ENCODE measurements at regions not wholly inside any gene's neighbourhood (a gene's known extent, or its start where the extent isn't known, plus 50 kb on each side); places are given as distances from the start of the nearest gene placed in this dataset.
A peak's percentile ranks its signal among the peaks of the same experiment; 100 is the strongest.

- DNase-seq (ENCODE audit: low spot score) (no peak), ATAC-seq (ENCODE audit: insufficient number of reproducible peaks, low FRiP score, low read depth) (no peak)
- no peaks in the 10 kb centered on the region for H3K27me3 ChIP-seq (replicated peaks; ENCODE audit: insufficient read depth)
- H3K4me1 ChIP-seq (ENCODE audit: control insufficient read depth in 1 of 2, low read depth in 2 of 2), result no peaks in the 10 kb centered on the region
- no peak overlapping the region for H3K27ac ChIP-seq
- TF ChIP-seq, protein P1, sequence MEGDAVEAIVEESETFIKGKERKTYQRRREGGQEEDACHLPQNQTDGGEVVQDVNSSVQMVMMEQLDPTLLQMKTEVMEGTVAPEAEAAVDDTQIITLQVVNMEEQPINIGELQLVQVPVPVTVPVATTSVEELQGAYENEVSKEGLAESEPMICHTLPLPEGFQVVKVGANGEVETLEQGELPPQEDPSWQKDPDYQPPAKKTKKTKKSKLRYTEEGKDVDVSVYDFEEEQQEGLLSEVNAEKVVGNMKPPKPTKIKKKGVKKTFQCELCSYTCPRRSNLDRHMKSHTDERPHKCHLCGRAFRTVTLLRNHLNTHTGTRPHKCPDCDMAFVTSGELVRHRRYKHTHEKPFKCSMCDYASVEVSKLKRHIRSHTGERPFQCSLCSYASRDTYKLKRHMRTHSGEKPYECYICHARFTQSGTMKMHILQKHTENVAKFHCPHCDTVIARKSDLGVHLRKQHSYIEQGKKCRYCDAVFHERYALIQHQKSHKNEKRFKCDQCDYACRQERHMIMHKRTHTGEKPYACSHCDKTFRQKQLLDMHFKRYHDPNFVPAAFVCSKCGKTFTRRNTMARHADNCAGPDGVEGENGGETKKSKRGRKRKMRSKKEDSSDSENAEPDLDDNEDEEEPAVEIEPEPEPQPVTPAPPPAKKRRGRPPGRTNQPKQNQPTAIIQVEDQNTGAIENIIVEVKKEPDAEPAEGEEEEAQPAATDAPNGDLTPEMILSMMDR (IDR thresholded peaks at IDR 0.05), result no peak
- no peaks in the 10 kb centered on the region for H3K9me3 ChIP-seq
- H3K36me3 ChIP-seq, result no peaks in the 10 kb centered on the region
- no peak overlapping the region for H3K4me3 ChIP-seq
Measured at GRCh38 chr14:106302661-106303060, 776.3 kb downstream of the TMEM121 start.

GRCh38 chr14:106304271-106304670, 777.9 kb downstream of the TMEM121 start:
- Histone ChIP-seq H3K4me1 (ENCODE audit: control insufficient read depth in 1 of 2, low read depth in 2 of 2) (no peaks in the 10 kb centered on the region), H3K27me3 (replicated peaks; ENCODE audit: insufficient read depth) (no peaks in the 10 kb centered on the region), H3K4me3 (no peak overlapping the region), H3K9me3 (no peaks in the 10 kb centered on the region), H3K27ac (no peak overlapping the region), H3K36me3 (no peaks in the 10 kb centered on the region)
- TF ChIP-seq, protein P1 (IDR thresholded peaks at IDR 0.05), result no peak
- ATAC-seq (ENCODE audit: insufficient number of reproducible peaks, low FRiP score, low read depth) (no peak), DNase-seq (ENCODE audit: low spot score) (no peak)

- no peaks in the 10 kb centered on the region for H3K36me3 ChIP-seq
- no peaks in the 10 kb centered on the region for H3K9me3 ChIP-seq
- no peaks in the 10 kb centered on the region for H3K4me1 ChIP-seq (ENCODE audit: control insufficient read depth in 1 of 2, low read depth in 2 of 2)
- ATAC-seq (ENCODE audit: insufficient number of reproducible peaks, low FRiP score, low read depth) (no peak), DNase-seq (ENCODE audit: low spot score) (no peak)
- H3K27ac ChIP-seq, result no peak overlapping the region
- TF ChIP-seq, protein P1 (IDR thresholded peaks at IDR 0.05), result peak; percentile 7
- H3K4me3 ChIP-seq, result no peak overlapping the region
- H3K27me3 ChIP-seq (replicated peaks; ENCODE audit: insufficient read depth), result no peaks in the 10 kb centered on the region
Measured at GRCh38 chr14:106308839-106309389, 782.5 kb downstream of the TMEM121 start.

DNA sequence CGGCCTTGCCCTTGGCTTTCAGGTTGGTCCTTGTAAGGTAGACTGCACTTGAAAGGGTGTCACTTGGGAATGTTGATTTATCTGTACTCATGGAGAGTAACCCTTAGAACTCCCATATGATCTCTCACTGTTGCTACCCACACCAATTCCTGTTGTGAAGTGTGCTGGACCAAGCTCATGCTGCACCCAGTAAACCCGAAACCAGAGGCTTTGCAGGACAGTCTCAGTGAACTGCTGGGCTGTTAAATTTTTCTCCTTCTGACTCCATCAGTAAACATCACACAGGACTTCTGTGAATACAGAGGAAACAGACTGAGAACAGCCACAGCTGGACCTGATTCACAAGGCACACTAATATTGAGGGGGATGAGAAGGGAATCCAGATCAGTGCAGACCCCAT, 783.0 kb downstream of the TMEM121 start:
- DNase-seq (ENCODE audit: low spot score) (no peak), ATAC-seq (ENCODE audit: insufficient number of reproducible peaks, low FRiP score, low read depth) (no peak)
- no peaks in the 10 kb centered on the region for H3K4me1 ChIP-seq (ENCODE audit: control insufficient read depth in 1 of 2, low read depth in 2 of 2)
- H3K4me3 ChIP-seq, result no peak overlapping the region
- TF ChIP-seq, protein P1 (IDR thresholded peaks at IDR 0.05), result no peak
- no peaks in the 10 kb centered on the region for H3K9me3 ChIP-seq
- H3K36me3 ChIP-seq, result no peaks in the 10 kb centered on the region
- H3K27ac ChIP-seq, result no peak overlapping the region
- H3K27me3 ChIP-seq (replicated peaks; ENCODE audit: insufficient read depth), result no peaks in the 10 kb centered on the region

- H3K27ac ChIP-seq, result no peak overlapping the region
Measured at GRCh38 chr14:106315436-106315835, 789.1 kb downstream of the TMEM121 start.

More at GRCh38 chr14:106315436-106315835, 789.1 kb downstream of the TMEM121 start:
- Histone ChIP-seq H3K27me3 (replicated peaks; ENCODE audit: insufficient read depth) (no peaks in the 10 kb centered on the region), H3K4me1 (ENCODE audit: control insufficient read depth in 1 of 2, low read depth in 2 of 2) (no peaks in the 10 kb centered on the region), H3K36me3 (no peaks in the 10 kb centered on the region), H3K9me3 (no peaks in the 10 kb centered on the region), H3K4me3 (no peak overlapping the region)
- TF ChIP-seq, protein P1 (IDR thresholded peaks at IDR 0.05), result no peak
- DNase-seq (ENCODE audit: low spot score) (no peak), ATAC-seq (ENCODE audit: insufficient number of reproducible peaks, low FRiP score, low read depth) (no peak)
